CD4-positive, alpha-beta T cell (primary cell): ENCODE measurements at regions not wholly inside any gene's neighbourhood (a gene's known extent, or its start where the extent isn't known, plus 50 kb on each side); places are given as distances from the start of the nearest gene placed in this dataset.

ENCODE experiments used
- ATAC-seq: fragments of 200-7000 bp; cut with Tn5 transposase; one replicate; pipeline ENCODE4 v1.10.0; 2022; ENCODE audit warnings: mild to moderate bottlenecking; ENCODE audit not compliant: poor library complexity
- CTCF ChIA-PET: fragments of 350-600 bp; sonication (Branson Sonifier 250); formaldehyde crosslinking; loops from one replicate; lab custom pipeline; 2021; ENCODE audit warnings: antibody characterized with exemption, inconsistent platforms; lab: Charles Lee
- POLR2A ChIA-PET: fragments of 350-600 bp; sonication (Branson Sonifier 250); formaldehyde crosslinking; loops from one replicate; lab custom pipeline; 2021; ENCODE audit warnings: antibody characterized with exemption, inconsistent platforms; lab: Charles Lee
- DNase-seq, 14 experiments: peaks; one replicate each; pipeline ENCODE4 v3.0.0-alpha.2; 2013 to 2020; ENCODE audit warnings: mixed read lengths in 2 of 14
- H3K27ac ChIP-seq, 2 donors: one replicate each; pipeline versions ENCODE4 v1.5.1 to v1.7.0; 2013; ENCODE audit warnings: low read length in 2 of 2, low read depth in 1 of 2, mild to moderate bottlenecking in 1 of 2
- H3K27me3 ChIP-seq, 2 experiments: 1 replicate in 1 of 2; 2 replicates in 1 of 2; pipeline versions ENCODE4 v1.6.1 to v1.7.0; 2013; ENCODE audit warnings: low read length in 2 of 2, control low read depth in 1 of 2, mild to moderate bottlenecking in 1 of 2, moderate library complexity in 1 of 2; ENCODE audit not compliant: insufficient read depth in 2 of 2, control insufficient read depth in 1 of 2
- H3K36me3 ChIP-seq: one replicate; pipeline ENCODE4 v1.6.1; 2013; ENCODE audit warnings: low read length, control low read depth; ENCODE audit not compliant: insufficient read depth
- H3K4me1 ChIP-seq: one replicate; pipeline ENCODE4 v1.6.1; 2013; ENCODE audit warnings: low read length, control low read depth; ENCODE audit not compliant: insufficient read depth
- H3K4me3 ChIP-seq: one replicate; pipeline ENCODE4 v1.5.1; 2013; ENCODE audit warnings: mild to moderate bottlenecking, low read length, moderate library complexity
- H3K9me3 ChIP-seq, 2 experiments: 1 replicate in 1 of 2; 2 replicates in 1 of 2; pipeline versions ENCODE4 v1.6.1 to v1.7.0; 2013; ENCODE audit warnings: low read length in 2 of 2, mild to moderate bottlenecking in 2 of 2, control low read depth in 1 of 2, moderate library complexity in 1 of 2; ENCODE audit not compliant: control insufficient read depth in 1 of 2, insufficient read depth in 1 of 2
- H3K27ac Mint-ChIP-seq: one replicate; pipeline ENCODE4 v1.8.0; 2020; ENCODE audit warnings: mixed read lengths
- H3K27me3 Mint-ChIP-seq: one replicate; pipeline ENCODE4 v1.8.0; 2021; ENCODE audit warnings: mixed read lengths
- H3K36me3 Mint-ChIP-seq: one replicate; pipeline ENCODE4 v1.8.0; 2021; ENCODE audit warnings: low read depth, mixed read lengths
- H3K4me1 Mint-ChIP-seq: one replicate; pipeline ENCODE4 v1.8.0; 2021; ENCODE audit warnings: low read depth, mixed read lengths
- H3K4me3 Mint-ChIP-seq: one replicate; pipeline ENCODE4 v1.8.0; 2020; ENCODE audit warnings: mild to moderate bottlenecking, mixed read lengths
- H3K9me3 Mint-ChIP-seq: one replicate; pipeline ENCODE4 v1.8.0; 2020; ENCODE audit warnings: mixed read lengths
- intact Hi-C, 2 experiments: fragments of 100-400 bp; cut with DNase I in 1 of 2; cut with micrococcal nuclease in 1 of 2; formaldehyde crosslinking; loops; one replicate each; pipeline versions ENCODE4 v1.15.1 to v1.9.0; 2023 to 2025; cut with DNase I, micrococcal nuclease
- TF ChIP-seq, protein P1 (sequence below): fragments of 200-600 bp; IDR thresholded peaks from one replicate; pipeline ENCODE4 v1.8.0; 2022; ENCODE audit warnings: antibody characterized with exemption, mild to moderate bottlenecking

DNA sequence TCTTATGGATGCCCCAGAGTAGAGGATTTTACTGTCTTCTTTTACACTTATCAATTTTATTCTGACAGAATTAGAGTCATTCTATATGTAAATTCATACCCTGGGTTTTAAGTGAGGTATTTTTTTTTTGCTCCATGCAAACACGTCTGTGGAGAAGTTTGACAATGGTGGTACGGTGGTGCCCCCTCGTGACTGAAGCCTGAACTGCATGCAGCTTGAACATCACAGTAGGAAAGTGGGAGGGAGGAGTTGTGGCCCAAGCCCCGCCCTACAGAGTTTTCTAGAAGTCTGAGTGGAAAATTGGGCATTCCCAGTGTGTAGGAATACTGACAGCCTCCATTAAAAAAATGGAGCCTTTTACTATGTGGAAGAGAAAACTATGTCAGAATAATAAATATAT is 73.3 kb upstream of the RAB40AL start:
- Mint-ChIP-seq H3K4me1 (no peaks in the 10 kb centered on the region), H3K4me3 (no peak overlapping the region), H3K9me3 (no peaks in the 10 kb centered on the region), H3K36me3 (peaks cover 10% of the 10 kb centered on the region), H3K27me3 (no peaks in the 10 kb centered on the region), H3K27ac (no peak overlapping the region)
- H3K4me1 ChIP-seq = no peaks in the 10 kb centered on the region
- peak; percentile 63 to 86 (median 76) for DNase-seq
- TF ChIP-seq, protein P1, sequence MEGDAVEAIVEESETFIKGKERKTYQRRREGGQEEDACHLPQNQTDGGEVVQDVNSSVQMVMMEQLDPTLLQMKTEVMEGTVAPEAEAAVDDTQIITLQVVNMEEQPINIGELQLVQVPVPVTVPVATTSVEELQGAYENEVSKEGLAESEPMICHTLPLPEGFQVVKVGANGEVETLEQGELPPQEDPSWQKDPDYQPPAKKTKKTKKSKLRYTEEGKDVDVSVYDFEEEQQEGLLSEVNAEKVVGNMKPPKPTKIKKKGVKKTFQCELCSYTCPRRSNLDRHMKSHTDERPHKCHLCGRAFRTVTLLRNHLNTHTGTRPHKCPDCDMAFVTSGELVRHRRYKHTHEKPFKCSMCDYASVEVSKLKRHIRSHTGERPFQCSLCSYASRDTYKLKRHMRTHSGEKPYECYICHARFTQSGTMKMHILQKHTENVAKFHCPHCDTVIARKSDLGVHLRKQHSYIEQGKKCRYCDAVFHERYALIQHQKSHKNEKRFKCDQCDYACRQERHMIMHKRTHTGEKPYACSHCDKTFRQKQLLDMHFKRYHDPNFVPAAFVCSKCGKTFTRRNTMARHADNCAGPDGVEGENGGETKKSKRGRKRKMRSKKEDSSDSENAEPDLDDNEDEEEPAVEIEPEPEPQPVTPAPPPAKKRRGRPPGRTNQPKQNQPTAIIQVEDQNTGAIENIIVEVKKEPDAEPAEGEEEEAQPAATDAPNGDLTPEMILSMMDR = peak; percentile 79
- H3K27me3 ChIP-seq = no peaks in the 10 kb centered on the region
- peak; percentile 90 for ATAC-seq
- CTCF ChIA-PET = interaction anchor here (0.7 to 1.2 kb wide), 6 partner anchors 12 to 709 kb away, joined by 3 to 6 read pairs (median 4); no protein-coding TSS in a partner anchor
- H3K4me3 ChIP-seq = no peak overlapping the region
- intact Hi-C loops = loop anchor here (2.0 to 10.0 kb wide), 7 partner anchors 369 to 1446 kb away; partner anchors contain the start of gene TCEAL2 (in 1 of the 2)
- no peaks in the 10 kb centered on the region for H3K36me3 ChIP-seq
- POLR2A ChIA-PET = no interaction called here
- no peak overlapping the region for H3K27ac ChIP-seq
- H3K9me3 ChIP-seq = no peaks in the 10 kb centered on the region

DNA sequence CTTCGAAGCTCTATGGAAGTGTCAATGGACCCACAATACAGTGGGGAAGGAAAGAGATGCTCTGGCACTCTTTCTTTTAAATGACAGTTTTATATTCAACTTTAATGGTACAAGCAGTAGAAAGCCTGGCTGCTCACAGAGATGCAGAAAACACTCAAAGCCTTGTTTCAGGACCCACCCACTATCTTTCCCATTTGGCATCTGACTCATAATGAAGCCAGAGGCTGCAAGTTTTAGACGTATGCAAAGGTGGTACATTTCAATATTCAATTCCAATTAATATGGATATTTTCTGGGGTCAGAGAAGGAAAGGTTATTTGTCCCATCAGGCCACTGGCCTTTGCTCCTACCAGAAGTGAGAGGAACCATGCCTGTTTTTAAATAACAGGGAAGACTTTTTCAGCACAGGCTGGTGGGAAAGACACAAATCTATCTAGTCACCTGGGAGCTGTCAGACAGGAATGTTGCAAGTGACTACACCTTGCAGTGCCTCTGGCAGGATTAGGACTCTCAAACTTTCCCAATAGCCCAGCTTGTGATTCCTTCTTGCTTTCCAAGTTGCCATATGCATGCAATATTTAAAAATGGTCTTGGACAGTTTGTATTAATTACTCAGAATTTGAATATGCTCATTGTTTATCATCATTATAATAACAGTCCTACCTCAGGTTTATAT is 70.0 kb upstream of the RAB40AL start:
- Histone ChIP-seq H3K36me3 (no peaks in the 10 kb centered on the region), H3K27me3 (no peaks in the 10 kb centered on the region), H3K27ac (no peak overlapping the region), H3K9me3 (no peaks in the 10 kb centered on the region), H3K4me3 (no peak overlapping the region), H3K4me1 (no peaks in the 10 kb centered on the region)
- Mint-ChIP-seq H3K27me3 (no peaks in the 10 kb centered on the region), H3K4me3 (no peak overlapping the region), H3K36me3 (peaks cover 15% of the 10 kb centered on the region), H3K4me1 (no peaks in the 10 kb centered on the region), H3K27ac (no peak overlapping the region), H3K9me3 (no peaks in the 10 kb centered on the region)
- DNase-seq = no peak
- TF ChIP-seq, protein P1 = no peak
- ChIA-PET CTCF (no interaction called here), POLR2A (no interaction called here)
- intact Hi-C loops = loop anchor here in 1 of 2 experiments (10.0 kb wide), 4 partner anchors 372 to 1272 kb away; partner anchors contain the start of gene TCEAL2
- ATAC-seq = no peak

DNA sequence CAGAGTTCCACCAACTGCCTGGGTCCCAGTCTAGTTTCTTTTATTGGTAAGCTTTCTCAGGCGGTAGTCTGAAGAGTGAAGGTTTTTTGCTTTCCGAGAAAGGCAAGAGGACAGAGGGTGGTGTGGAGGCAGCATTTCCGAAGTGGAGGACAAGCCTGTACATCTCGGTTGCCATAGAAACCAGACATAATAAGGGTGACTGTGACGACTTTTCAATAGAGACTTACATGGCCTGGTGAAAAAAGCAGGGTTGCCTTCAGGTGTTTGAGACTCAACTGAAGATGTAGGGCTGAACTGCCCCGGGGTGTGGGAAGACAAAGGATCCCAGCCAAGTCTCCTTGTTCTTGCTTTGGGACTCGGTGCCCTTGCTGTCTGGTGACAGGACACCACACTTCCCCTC is 53.6 kb upstream of the RAB40AL start:
- peaks cover 10% of the 10 kb centered on the region for H3K36me3 Mint-ChIP-seq
- no peaks in the 10 kb centered on the region for H3K9me3 ChIP-seq
- no peaks in the 10 kb centered on the region for H3K9me3 Mint-ChIP-seq
- TF ChIP-seq, protein P1 = no peak
- H3K4me3 ChIP-seq = no peak overlapping the region
- ChIA-PET POLR2A (no interaction called here), CTCF (no interaction called here)
- H3K27me3 Mint-ChIP-seq = no peaks in the 10 kb centered on the region
- intact Hi-C loops = no loop called here
- H3K4me1 ChIP-seq = no peaks in the 10 kb centered on the region
- H3K27me3 ChIP-seq = no peaks in the 10 kb centered on the region
- no peaks in the 10 kb centered on the region for H3K36me3 ChIP-seq
- H3K27ac Mint-ChIP-seq = no peak overlapping the region
- ATAC-seq (no peak), DNase-seq (no peak)
- no peak overlapping the region for H3K4me3 Mint-ChIP-seq
- no peaks in the 10 kb centered on the region for H3K4me1 Mint-ChIP-seq
- H3K27ac ChIP-seq = no peak overlapping the region
